ENCODE measurements at regions not wholly inside any gene's neighbourhood (a gene's known extent, or its start where the extent isn't known, plus 50 kb on each side); places are given as distances from the start of the nearest gene placed in this dataset.

DNA sequence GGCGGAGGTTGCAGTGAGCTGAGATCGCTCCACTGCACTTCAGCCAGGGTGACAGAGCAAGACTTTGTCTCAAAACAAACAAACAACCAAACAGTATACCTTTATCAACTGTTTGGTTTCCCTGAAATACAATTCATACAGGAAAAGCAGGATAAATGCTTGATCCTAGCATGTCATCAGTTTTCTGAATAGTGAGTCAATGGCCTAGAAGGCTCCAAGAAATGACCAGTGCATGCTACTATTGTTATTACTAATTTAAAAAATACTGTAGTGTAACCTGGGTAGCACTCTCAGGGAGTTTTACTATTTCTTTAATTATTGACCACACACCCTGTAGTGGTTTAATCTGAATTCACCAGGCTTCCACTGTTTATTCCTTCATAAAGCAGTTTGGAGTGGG is 101.0 kb upstream of the PTPN3 start:
- H2AK5ac ChIP-seq (ENCODE audit: low read depth, low read length): no peak overlapping the region
- no peak overlapping the region for H2AFZ ChIP-seq (ENCODE audit: low read length)
- H3K79me1 ChIP-seq (ENCODE audit: low read depth, low read length): no peaks in the 10 kb centered on the region
- no peaks in the 10 kb centered on the region for H4K20me1 ChIP-seq (replicated peaks in 1 of 2; ENCODE audit: control insufficient read depth in 1 of 2, insufficient read depth in 2 of 2, low read length in 2 of 2)
- no peak overlapping the region for H3K4ac ChIP-seq (replicated peaks; ENCODE audit: insufficient read length, low read depth, low read length)
- H2BK12ac ChIP-seq (ENCODE audit: low read depth, low read length): no peak overlapping the region
- no peak overlapping the region for H3K27ac ChIP-seq (ENCODE audit: low read depth, low read length)
- H2BK15ac ChIP-seq (ENCODE audit: low read length): no peak overlapping the region
- 100% methylated on average over 2 of the region's 2 CpGs; no CpG with 5 or more reads in 1 of the 2 experiments for WGBS, 2 experiments (ENCODE audit: extremely low coverage in 1 of 2, insufficient coverage in 1 of 2, insufficient read length in 1 of 2, insufficient replicate concordance in 2 of 2, low coverage in 1 of 2, low lambda C conversion rate in 2 of 2, missing lambda C conversion rate in 1 of 2)
- ChIA-PET CTCF (ENCODE audit: partially characterized antibody) (interaction anchor here (1.2 kb wide), 1 partner anchor 14 kb away, joined by 3 read pairs; no protein-coding TSS in a partner anchor), POLR2A (ENCODE audit: partially characterized antibody) (no interaction called here)
- H3K9me3 ChIP-seq (ENCODE audit: insufficient read depth in 2 of 2, low read depth in 1 of 2, low read length in 1 of 2): no peaks in the 10 kb centered on the region
- DNase-seq (ENCODE audit: low read depth in 1 of 2, low spot score in 2 of 2) (no peak), FAIRE-seq (no peak)
- no peak overlapping the region for H3K23ac ChIP-seq (ENCODE audit: insufficient read length)
- no peak overlapping the region for H4K8ac ChIP-seq (ENCODE audit: extremely low read depth, insufficient read depth, low read length)
- no peak overlapping the region for H2BK20ac ChIP-seq (ENCODE audit: low read length)
- no peak overlapping the region for H3K4me2 ChIP-seq (ENCODE audit: insufficient read depth in 1 of 2, low read depth in 2 of 2, low read length in 2 of 2)
- no peak overlapping the region for H3K18ac ChIP-seq (ENCODE audit: extremely low read depth, low read length)
- H3K14ac ChIP-seq (ENCODE audit: insufficient read length): no peak overlapping the region
- no peak overlapping the region for H2BK5ac ChIP-seq (ENCODE audit: low read depth, low read length)
- H3K23me2 ChIP-seq (ENCODE audit: low read depth, low read length): peaks cover 2% of the 10 kb centered on the region; the same call in 1 of the 2 replicates
- H3K4me3 ChIP-seq (ENCODE audit: extremely low read depth in 1 of 4, insufficient read depth in 2 of 4, low read depth in 3 of 4, low read length in 4 of 4): no peak overlapping the region
- no peak overlapping the region for H2BK120ac ChIP-seq (replicated peaks; ENCODE audit: low read depth, low read length)
- H3K9ac ChIP-seq (replicated peaks in 1 of 4; ENCODE audit: extremely low read depth in 1 of 4, low read depth in 3 of 4, low read length in 3 of 4): no peak overlapping the region
- no peak overlapping the region for H4K91ac ChIP-seq (replicated peaks; ENCODE audit: insufficient read length, low read length)
- H4K5ac ChIP-seq (ENCODE audit: insufficient read length, low read depth, low read length): no peak overlapping the region
- H3K4me1 ChIP-seq (replicated peaks in 1 of 4; ENCODE audit: control insufficient read depth in 3 of 4, insufficient read depth in 4 of 4, low read length in 3 of 4): peaks cover 0 to 2% (median 0%) of the 10 kb centered on the region in 4 experiments; a peak in 1 of 7 replicates
- no peaks in the 10 kb centered on the region for H3K27me3 ChIP-seq (replicated peaks in 1 of 4; ENCODE audit: control insufficient read depth in 3 of 4, extremely low read depth in 1 of 4, insufficient read depth in 3 of 4, low read length in 3 of 4)
- no peak overlapping the region for H3K56ac ChIP-seq (replicated peaks; ENCODE audit: insufficient read length, low read depth, low read length)
- no peaks in the 10 kb centered on the region; a peak in 1 of 8 replicates for H3K36me3 ChIP-seq (ENCODE audit: control insufficient read depth in 2 of 4, insufficient read depth in 4 of 4, low read length in 3 of 4)
- H3K79me2 ChIP-seq (ENCODE audit: control insufficient read depth in 1 of 2, insufficient read depth in 2 of 2, low read length in 2 of 2): no peaks in the 10 kb centered on the region
- no peak for TF ChIP-seq PHF8 (conservative IDR thresholded peaks at IDR 0.05; ENCODE audit: low read depth, low read length)
- no peak for TF ChIP-seq SP1 (IDR thresholded peaks at IDR 0.05; ENCODE audit: low read depth, low read length)
- TF ChIP-seq EGR1 (IDR thresholded peaks at IDR 0.05; ENCODE audit: borderline replicate concordance, low read depth, low read length): no peak
- TF ChIP-seq RNF2 (IDR thresholded peaks at IDR 0.05; ENCODE audit: borderline replicate concordance, low read depth, low read length, missing control alignments, poor library complexity, severe bottlenecking): no peak
- no peak for TF ChIP-seq RFX5 (IDR thresholded peaks at IDR 0.05; ENCODE audit: borderline replicate concordance, low read depth, low read length)
- TF ChIP-seq YY1 (IDR thresholded peaks at IDR 0.05; ENCODE audit: low read depth, low read length): no peak
- TF ChIP-seq SUZ12 (IDR thresholded peaks at IDR 0.05; ENCODE audit: low read length): no peak
- no peak for TF ChIP-seq HDAC2 (IDR thresholded peaks at IDR 0.05; ENCODE audit: borderline replicate concordance in 1 of 2, low read depth in 2 of 2, low read length in 2 of 2)
- no peak for TF ChIP-seq BCL11A (IDR thresholded peaks at IDR 0.05; ENCODE audit: low read depth in 2 of 2, low read length in 2 of 2)
- TF ChIP-seq NRF1 (IDR thresholded peaks at IDR 0.05; ENCODE audit: low read depth, low read length): no peak
- no peak for TF ChIP-seq TEAD4 (IDR thresholded peaks at IDR 0.05; ENCODE audit: low read depth, low read length)
- TF ChIP-seq CEBPB (IDR thresholded peaks at IDR 0.05; ENCODE audit: low read depth, low read length): no peak
- TF ChIP-seq GABPA (IDR thresholded peaks at IDR 0.05; ENCODE audit: borderline replicate concordance, insufficient read depth, low read length): no peak
- TF ChIP-seq RBBP5 (IDR thresholded peaks at IDR 0.05; ENCODE audit: borderline replicate concordance, low read depth, low read length): no peak
- no peak for TF ChIP-seq BACH1 (IDR thresholded peaks at IDR 0.05; ENCODE audit: low read length)
